IMR-90 (cell line): ENCODE measurements at regions not wholly inside any gene's neighbourhood (a gene's known extent, or its start where the extent isn't known, plus 50 kb on each side); places are given as distances from the start of the nearest gene placed in this dataset.

Source experiments
- BHLHE40 ChIP-seq: fragments of 150-350 bp; IDR thresholded peaks from 2 replicates; pipeline ENCODE4 v1.6.1; 2016; ENCODE audit warnings: mild to moderate bottlenecking, low read depth, low read length
- CEBPB ChIP-seq: IDR thresholded peaks from 2 replicates; pipeline ENCODE4 v1.6.1; 2012; ENCODE audit warnings: low read depth, low read length, improper control_type of control experiment
- CHD1 ChIP-seq: IDR thresholded peaks from 2 replicates; pipeline ENCODE4 v1.6.1; 2012; ENCODE audit warnings: low read depth, low read length, improper control_type of control experiment
- ELK1 ChIP-seq: fragments of 150-350 bp; IDR thresholded peaks from 2 replicates; pipeline ENCODE4 v1.6.1; 2016; ENCODE audit warnings: low read depth, mild to moderate bottlenecking, low read length, moderate library complexity, borderline replicate concordance
- FOS ChIP-seq: fragments of 150-350 bp; IDR thresholded peaks from 2 replicates; pipeline ENCODE4 v1.6.1; 2016; ENCODE audit warnings: low read depth, low read length
- MAFK ChIP-seq: IDR thresholded peaks from 2 replicates; pipeline ENCODE4 v1.6.1; 2012; ENCODE audit warnings: low read depth, low read length, improper control_type of control experiment
- MAZ ChIP-seq: IDR thresholded peaks from 2 replicates; pipeline ENCODE4 v1.6.1; 2012; ENCODE audit warnings: low read depth, mild to moderate bottlenecking, low read length, improper control_type of control experiment, moderate library complexity, borderline replicate concordance
- MXI1 ChIP-seq: IDR thresholded peaks from 2 replicates; pipeline ENCODE4 v1.6.1; 2012; ENCODE audit warnings: low read depth, mild to moderate bottlenecking, low read length, moderate library complexity, borderline replicate concordance
- NFE2L2 ChIP-seq: fragments of 150-350 bp; IDR thresholded peaks from 2 replicates; pipeline ENCODE4 v1.6.1; 2016; ENCODE audit warnings: low read depth, mild to moderate bottlenecking, low read length
- POLR2A ChIP-seq: IDR thresholded peaks from 2 replicates; pipeline ENCODE4 v1.6.1; 2012; ENCODE audit warnings: mild to moderate bottlenecking, low read depth, low read length
- RCOR1 ChIP-seq: IDR thresholded peaks from 2 replicates; pipeline ENCODE4 v1.6.1; 2012; ENCODE audit warnings: mild to moderate bottlenecking, low read length, improper control_type of control experiment; ENCODE audit not compliant: insufficient replicate concordance
- SMC3 ChIP-seq: fragments of 150-350 bp; IDR thresholded peaks from 2 replicates; pipeline ENCODE4 v1.6.1; 2016; ENCODE audit warnings: low read depth, mild to moderate bottlenecking, antibody characterized with exemption, low read length, moderate library complexity
- USF2 ChIP-seq: fragments of 150-350 bp; IDR thresholded peaks from 2 replicates; pipeline ENCODE4 v1.6.1; 2017; ENCODE audit warnings: mild to moderate bottlenecking, antibody characterized with exemption, low read length, low read depth
- TF ChIP-seq, protein P1 (sequence below): conservative IDR thresholded peaks from 2 replicates; pipeline ENCODE4 v1.5.1; 2012; ENCODE audit warnings: mild to moderate bottlenecking, low read depth, low read length, improper control_type of control experiment

GRCh38 chr13:109900320-109900719 is 113.9 kb upstream of the IRS2 start:
- TF ChIP-seq, protein P1, sequence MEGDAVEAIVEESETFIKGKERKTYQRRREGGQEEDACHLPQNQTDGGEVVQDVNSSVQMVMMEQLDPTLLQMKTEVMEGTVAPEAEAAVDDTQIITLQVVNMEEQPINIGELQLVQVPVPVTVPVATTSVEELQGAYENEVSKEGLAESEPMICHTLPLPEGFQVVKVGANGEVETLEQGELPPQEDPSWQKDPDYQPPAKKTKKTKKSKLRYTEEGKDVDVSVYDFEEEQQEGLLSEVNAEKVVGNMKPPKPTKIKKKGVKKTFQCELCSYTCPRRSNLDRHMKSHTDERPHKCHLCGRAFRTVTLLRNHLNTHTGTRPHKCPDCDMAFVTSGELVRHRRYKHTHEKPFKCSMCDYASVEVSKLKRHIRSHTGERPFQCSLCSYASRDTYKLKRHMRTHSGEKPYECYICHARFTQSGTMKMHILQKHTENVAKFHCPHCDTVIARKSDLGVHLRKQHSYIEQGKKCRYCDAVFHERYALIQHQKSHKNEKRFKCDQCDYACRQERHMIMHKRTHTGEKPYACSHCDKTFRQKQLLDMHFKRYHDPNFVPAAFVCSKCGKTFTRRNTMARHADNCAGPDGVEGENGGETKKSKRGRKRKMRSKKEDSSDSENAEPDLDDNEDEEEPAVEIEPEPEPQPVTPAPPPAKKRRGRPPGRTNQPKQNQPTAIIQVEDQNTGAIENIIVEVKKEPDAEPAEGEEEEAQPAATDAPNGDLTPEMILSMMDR = no peak
- TF ChIP-seq POLR2A = no peak
- TF ChIP-seq MAZ = no peak
- TF ChIP-seq BHLHE40 = no peak
- TF ChIP-seq NFE2L2 = no peak
- no peak for TF ChIP-seq MXI1
- TF ChIP-seq CEBPB = no peak
- TF ChIP-seq MAFK = no peak
- TF ChIP-seq FOS = no peak
- TF ChIP-seq USF2 = no peak
- TF ChIP-seq RCOR1 = no peak
- TF ChIP-seq ELK1 = no peak
- no peak for TF ChIP-seq CHD1
- TF ChIP-seq SMC3 = no peak
